ENCODE measurements at regions not wholly inside any gene's neighbourhood (a gene's known extent, or its start where the extent isn't known, plus 50 kb on each side); places are given as distances from the start of the nearest gene placed in this dataset.

DNA sequence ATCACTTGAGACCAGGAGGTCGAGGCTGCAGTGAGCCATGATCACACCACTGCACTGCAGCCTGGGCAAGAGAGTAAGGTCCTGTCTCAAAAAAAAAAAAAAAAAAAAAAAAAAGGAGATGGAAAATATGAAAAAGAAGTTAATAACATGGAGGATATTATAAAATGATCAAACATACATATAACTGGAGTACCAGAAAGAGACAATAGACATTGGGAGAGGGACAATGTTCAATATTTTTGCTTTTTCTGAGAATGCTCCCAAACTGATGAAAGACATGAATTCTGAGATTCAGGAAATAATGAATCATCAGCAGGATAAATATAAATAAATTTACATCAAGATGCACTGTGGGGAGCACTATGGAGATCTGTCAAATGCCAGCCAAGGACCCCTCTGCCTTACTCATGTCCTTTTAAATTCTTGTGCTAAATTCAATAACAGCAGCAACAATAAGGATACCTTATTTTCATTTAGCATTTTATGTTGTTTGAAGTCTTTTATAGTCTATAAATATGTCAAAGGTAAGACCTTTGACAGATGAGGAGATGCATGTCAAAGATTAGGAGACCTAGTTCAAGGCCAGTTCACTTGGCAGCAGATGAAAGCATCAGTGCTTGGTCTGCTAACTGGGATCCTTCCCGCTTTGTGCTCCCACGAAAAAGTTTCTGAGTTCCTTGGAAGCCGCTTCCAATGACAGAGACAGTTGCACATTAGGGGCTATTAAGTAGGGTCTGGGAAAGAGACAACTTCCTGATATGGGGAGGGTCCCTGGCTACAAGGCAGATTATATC is 97.7 kb downstream of the TLR5 start:
- TF ChIP-seq YY1 (IDR thresholded peaks at IDR 0.05; ENCODE audit: borderline replicate concordance in 1 of 3, control insufficient read depth in 1 of 3, extremely low read depth in 1 of 3, insufficient read depth in 3 of 3, insufficient read length in 1 of 3, insufficient replicate concordance in 2 of 3, low read depth in 1 of 3, low read length in 2 of 3) (no peak), POLR2AphosphoS5 (IDR thresholded peaks at IDR 0.05; ENCODE audit: control insufficient read depth, insufficient read depth, low read depth, low read length) (no peak), ZNF347 (CRISPR knock-in tag; IDR thresholded peaks at IDR 0.05; ENCODE audit: low read depth) (no peak), ZNF57 (CRISPR knock-in tag; IDR thresholded peaks at IDR 0.05) (no peak)
- TF ChIP-seq, protein P1, sequence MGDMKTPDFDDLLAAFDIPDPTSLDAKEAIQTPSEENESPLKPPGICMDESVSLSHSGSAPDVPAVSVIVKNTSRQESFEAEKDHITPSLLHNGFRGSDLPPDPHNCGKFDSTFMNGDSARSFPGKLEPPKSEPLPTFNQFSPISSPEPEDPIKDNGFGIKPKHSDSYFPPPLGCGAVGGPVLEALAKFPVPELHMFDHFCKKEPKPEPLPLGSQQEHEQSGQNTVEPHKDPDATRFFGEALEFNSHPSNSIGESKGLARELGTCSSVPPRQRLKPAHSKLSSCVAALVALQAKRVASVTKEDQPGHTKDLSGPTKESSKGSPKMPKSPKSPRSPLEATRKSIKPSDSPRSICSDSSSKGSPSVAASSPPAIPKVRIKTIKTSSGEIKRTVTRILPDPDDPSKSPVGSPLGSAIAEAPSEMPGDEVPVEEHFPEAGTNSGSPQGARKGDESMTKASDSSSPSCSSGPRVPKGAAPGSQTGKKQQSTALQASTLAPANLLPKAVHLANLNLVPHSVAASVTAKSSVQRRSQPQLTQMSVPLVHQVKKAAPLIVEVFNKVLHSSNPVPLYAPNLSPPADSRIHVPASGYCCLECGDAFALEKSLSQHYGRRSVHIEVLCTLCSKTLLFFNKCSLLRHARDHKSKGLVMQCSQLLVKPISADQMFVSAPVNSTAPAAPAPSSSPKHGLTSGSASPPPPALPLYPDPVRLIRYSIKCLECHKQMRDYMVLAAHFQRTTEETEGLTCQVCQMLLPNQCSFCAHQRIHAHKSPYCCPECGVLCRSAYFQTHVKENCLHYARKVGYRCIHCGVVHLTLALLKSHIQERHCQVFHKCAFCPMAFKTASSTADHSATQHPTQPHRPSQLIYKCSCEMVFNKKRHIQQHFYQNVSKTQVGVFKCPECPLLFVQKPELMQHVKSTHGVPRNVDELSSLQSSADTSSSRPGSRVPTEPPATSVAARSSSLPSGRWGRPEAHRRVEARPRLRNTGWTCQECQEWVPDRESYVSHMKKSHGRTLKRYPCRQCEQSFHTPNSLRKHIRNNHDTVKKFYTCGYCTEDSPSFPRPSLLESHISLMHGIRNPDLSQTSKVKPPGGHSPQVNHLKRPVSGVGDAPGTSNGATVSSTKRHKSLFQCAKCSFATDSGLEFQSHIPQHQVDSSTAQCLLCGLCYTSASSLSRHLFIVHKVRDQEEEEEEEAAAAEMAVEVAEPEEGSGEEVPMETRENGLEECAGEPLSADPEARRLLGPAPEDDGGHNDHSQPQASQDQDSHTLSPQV (IDR thresholded peaks at IDR 0.05), result no peak
